HG03521 (cell line): ENCODE measurements at regions not wholly inside any gene's neighbourhood (a gene's known extent, or its start where the extent isn't known, plus 50 kb on each side); places are given as distances from the start of the nearest gene placed in this dataset.
"Not testable (repeated sequence)": the region's sequence is repeated elsewhere in the genome, so short reads cannot be mapped to it uniquely, and the experiment has no call there.

Source experiments
- ATAC-seq: cut with Tn5 transposase; IDR thresholded peaks from one replicate; pipeline ENCODE4 v1.9.1; 2021; ENCODE audit warnings: mild to moderate bottlenecking, moderate library complexity; ENCODE audit not compliant: unreplicated experiment

- ATAC-seq, result no peak
Measured at GRCh38 chr4:38330321-38330720, 333.7 kb upstream of the KLF3 start.

- ATAC-seq, result no peak
Measured at GRCh38 chr4:38330936-38331335, 333.1 kb upstream of the KLF3 start.

GRCh38 chr4:38332699-38333098, 331.3 kb upstream of the KLF3 start:
- no peak for ATAC-seq

GRCh38 chr4:38333219-38333618, 330.8 kb upstream of the KLF3 start:
- no peak for ATAC-seq

- no peak for ATAC-seq
Measured at GRCh38 chr4:38334791-38335190, 329.2 kb upstream of the KLF3 start.

GRCh38 chr4:38338939-38339338, 325.1 kb upstream of the KLF3 start:
- not testable (repeated sequence) for ATAC-seq

- no peak for ATAC-seq
Measured at GRCh38 chr4:38343608-38344007, 320.4 kb upstream of the KLF3 start.

GRCh38 chr4:38344929-38345328, 319.1 kb upstream of the KLF3 start:
- ATAC-seq, result no peak

GRCh38 chr4:38347251-38347650, 316.7 kb upstream of the KLF3 start:
- no peak for ATAC-seq

- ATAC-seq, result no peak
Measured at GRCh38 chr4:38354421-38354820, 309.6 kb upstream of the KLF3 start.

GRCh38 chr4:38354872-38355271, 309.1 kb upstream of the KLF3 start:
- ATAC-seq, result no peak

GRCh38 chr4:38356686-38357085, 307.3 kb upstream of the KLF3 start:
- no peak for ATAC-seq

- no peak for ATAC-seq
Measured at GRCh38 chr4:38357546-38357945, 306.5 kb upstream of the KLF3 start.

- ATAC-seq, result no peak
Measured at GRCh38 chr4:38359113-38359512, 304.9 kb upstream of the KLF3 start.

- ATAC-seq, result no peak
Measured at GRCh38 chr4:38360201-38360600, 303.8 kb upstream of the KLF3 start.

- no peak for ATAC-seq
Measured at GRCh38 chr4:38364383-38364963, 299.5 kb upstream of the KLF3 start.

GRCh38 chr4:38365261-38365660, 298.7 kb upstream of the KLF3 start:
- no peak for ATAC-seq

GRCh38 chr4:38365748-38366310, 298.2 kb upstream of the KLF3 start:
- no peak for ATAC-seq

- no peak for ATAC-seq
Measured at GRCh38 chr4:38366456-38366855, 297.5 kb upstream of the KLF3 start.

GRCh38 chr4:38366997-38367396, 297.0 kb upstream of the KLF3 start:
- ATAC-seq, result no peak

GRCh38 chr4:38367642-38368174, 296.3 kb upstream of the KLF3 start:
- ATAC-seq, result no peak

- no peak for ATAC-seq
Measured at GRCh38 chr4:38368613-38369012, 295.4 kb upstream of the KLF3 start.

- no peak for ATAC-seq
Measured at GRCh38 chr4:38371391-38371851, 292.6 kb upstream of the KLF3 start.
